ENCODE measurements at regions not wholly inside any gene's neighbourhood (a gene's known extent, or its start where the extent isn't known, plus 50 kb on each side); places are given as distances from the start of the nearest gene placed in this dataset.
A peak's percentile ranks its signal among the peaks of the same experiment; 100 is the strongest.

- no peak for DNase-seq
These were observed 326.3 kb upstream of the TSHZ2 start for GRCh38 chr20:52645822-52646221.

DNA sequence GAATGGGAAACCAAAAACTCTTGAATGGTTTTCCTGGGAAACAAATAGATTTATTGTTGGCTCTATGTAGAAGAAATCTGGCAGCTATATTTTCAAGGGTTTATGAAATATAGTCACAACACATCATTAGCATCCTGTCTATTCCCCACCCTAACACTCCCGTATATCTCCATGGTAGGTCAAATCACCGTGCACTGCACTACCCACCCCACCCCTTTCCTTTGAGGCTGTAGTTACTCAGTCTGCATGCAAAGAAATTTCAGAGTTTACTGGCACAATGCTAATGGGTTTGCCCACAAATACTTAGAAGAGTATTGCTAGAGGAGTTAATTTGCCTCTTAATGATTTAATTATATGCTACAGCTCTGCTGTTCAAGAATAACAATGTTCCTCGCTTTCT is 329.1 kb upstream of the TSHZ2 start:
- no peak for DNase-seq

DNA sequence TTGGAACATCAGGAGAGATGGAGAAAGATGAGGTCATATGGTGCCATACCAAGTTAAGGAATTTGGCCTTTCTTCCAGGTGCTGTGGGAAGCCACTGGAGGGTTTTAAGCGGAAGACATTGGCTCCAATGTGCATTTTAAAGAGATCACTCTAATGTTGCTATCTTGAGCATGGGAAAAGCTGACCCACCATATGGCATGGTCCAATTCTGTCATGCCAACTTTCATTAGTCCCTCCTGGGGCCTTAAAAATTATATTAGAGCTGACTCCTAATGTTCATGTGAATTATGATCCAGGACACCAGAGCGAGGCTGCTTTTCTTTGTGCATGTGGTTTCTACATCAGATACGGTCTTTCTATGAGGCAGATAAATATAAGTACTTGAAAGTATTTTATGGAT is 335.0 kb upstream of the TSHZ2 start:
- DNase-seq: no peak

GRCh38 chr20:52631469-52631868 is 340.7 kb upstream of the TSHZ2 start:
- no peak for DNase-seq

DNA sequence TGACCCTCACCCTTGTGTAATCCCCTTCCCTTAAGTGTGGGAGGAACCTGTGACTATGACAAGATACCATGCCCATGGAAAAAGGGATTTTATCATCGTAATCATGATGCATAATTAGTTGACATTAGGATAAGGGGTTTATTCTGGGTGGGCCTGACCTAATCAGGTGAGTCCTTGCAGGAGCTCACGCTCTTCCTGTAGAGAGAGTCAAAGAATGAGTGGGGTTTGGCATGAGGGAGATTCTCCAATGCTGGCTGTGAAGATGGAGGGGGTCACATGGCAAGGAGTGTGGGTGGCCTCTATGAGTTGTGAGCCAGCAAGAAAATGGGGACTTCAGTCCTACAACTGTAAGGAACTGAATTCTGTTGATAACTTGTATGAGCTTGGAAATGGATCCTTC is 342.0 kb upstream of the TSHZ2 start:
- DNase-seq: no peak

DNA sequence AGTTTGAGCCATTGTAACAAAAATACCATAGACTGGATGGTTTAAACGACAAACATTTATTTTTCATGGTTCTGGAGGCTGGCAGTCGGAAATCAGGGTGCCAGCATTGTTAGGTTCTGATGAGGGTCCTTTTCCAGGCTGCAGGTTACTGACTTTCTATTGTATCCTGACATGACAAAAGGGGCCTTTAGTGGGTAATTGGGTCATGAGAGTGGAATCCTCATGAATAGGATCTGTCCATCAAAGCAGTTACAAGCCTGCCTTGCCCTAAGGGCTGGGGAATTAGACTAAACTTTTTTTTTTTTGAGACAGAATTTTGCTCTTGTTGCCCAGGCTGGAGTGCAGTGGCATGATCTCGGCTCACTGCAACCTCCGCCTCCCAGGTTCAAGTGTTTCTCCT is 347.9 kb upstream of the TSHZ2 start:
- no peak for DNase-seq

DNA sequence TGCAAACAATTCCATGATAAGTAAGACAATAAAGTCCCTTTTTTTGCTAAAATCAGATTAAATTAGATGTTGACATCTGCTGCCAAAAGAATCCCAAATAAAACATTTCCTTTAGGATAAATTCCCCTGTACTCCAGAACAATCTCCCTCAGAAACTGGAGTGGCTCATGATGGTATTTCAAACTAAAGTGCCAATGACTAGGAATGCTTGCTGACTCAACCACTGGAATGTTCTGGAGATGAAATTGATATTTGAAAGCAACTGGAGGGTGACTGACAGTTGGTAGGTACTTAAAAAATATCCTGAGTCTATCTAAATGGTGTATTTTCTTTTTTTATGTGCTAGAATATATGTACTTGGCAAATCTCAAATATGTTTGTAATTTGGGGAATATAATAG is 350.1 kb upstream of the TSHZ2 start:
- DNase-seq: no peak

GRCh38 chr20:52621401-52621800 is 350.8 kb upstream of the TSHZ2 start:
- no peak for DNase-seq

- DNase-seq: no peak
These were observed 352.5 kb upstream of the TSHZ2 start for GRCh38 chr20:52619671-52620070.

DNA sequence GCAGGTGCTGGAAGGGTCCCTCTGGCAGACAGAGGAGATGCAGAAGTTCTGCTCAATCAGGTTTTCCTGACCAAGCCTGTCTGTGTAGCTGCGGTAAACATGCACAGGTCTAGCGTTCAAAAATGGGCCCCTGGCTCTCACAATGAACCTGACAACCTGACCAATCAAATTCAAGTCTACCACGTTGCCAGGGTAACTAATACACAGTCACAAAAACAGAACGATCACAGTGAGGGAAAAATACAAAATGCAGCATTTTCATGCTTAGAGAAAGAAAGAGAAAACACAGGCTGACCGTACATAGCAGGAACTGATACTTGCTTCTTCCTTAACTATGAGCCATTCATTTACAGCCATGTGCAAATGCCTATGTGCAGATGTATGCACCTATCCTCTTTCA is 353.1 kb upstream of the TSHZ2 start:
- peak in 8 of 51 donors; percentile 1 to 26 (median 4) for DNase-seq

GRCh38 chr20:52616629-52617028 is 355.5 kb upstream of the TSHZ2 start:
- peak in 1 of 51 donors; percentile 3 for DNase-seq

DNA sequence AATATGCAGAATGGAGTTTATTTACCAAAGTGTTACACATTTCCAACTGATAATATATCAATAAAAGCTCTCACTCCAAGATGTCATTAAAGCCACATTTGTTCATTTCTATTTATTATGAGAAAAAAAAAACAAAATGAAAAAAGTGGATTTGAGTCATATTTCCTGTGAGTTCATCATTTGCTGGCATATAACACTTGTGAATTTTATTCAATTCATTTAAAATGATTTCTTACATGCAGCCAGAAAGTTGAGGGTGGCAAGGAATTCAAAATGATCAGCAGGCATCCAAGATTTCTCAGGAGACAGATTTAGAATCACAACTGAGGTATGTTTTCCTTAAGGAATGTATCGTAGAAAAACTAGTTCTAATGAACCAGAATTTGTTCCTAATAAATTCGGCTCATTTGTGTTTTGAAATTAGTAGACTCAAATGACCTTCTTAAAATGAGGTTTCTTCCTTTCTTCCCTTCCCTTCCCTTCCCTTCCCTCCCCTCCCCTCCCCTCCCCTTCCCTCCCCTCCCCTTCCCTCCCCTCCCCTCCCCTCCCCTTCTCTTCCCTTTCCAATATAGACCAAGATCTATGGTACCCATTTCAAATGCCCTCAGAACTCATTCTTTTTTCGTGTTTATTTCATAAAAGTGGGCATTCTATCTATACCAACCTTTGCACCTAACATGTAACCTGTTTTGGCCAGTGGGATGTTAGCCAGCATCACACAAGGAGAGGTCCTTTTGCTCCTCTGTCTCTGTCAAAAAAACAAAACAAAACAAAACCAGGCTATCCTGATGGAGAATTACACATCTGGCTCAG is 357.9 kb upstream of the TSHZ2 start:
- no peak for DNase-seq

- no peak for DNase-seq
These were observed 360.0 kb upstream of the TSHZ2 start for GRCh38 chr20:52612046-52612632.

DNA sequence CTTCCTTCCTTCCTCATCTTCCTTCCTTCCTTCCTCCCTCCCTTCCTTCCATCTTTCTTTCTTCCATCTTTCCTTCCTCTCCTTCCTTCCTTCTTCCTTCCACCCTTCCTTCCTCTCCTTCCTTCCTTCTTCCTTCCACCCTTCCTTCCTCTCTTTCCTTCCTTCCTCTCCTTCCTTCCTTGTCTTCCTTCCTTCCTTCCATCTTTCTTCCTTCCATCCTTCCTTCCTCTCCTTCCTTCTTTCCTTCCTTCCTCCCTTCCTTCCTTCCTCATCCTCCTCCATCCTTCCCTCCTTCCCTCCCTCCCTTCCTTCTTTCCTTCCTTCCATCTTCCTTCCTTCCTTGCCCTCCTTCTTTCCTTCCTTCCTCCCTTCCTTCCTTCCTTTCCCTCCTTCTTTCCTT is 361.4 kb upstream of the TSHZ2 start:
- no peak for DNase-seq

DNA sequence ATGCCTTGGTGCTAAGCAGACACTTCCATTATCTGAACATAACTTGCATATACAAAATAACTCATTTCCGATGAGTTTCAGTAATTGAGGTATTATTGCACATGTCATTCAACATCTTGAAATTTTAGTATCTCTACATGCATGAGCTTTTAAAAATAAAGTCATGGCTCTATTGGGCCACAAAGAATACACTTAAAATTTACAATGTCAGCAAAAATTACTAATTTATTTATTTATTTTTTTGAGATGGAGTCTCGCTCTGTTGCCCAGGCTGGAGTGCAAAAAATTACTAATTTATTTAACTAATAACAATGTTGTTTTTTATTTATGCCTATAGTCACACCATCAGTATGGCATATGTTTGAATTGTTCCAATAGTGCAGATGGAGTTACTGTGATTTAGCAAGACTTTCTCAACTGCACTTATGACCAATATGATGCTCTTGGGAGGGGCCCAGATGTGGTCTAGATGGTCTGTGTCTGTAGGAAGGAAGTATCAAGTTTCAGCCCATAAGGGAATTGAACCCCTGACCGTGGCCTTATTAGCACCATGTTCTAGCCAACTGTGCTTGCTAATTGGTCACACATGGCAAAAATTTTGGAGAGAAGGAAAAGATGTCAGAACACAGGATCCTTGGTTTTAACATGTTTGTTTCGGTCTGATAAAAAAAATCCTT is 370.7 kb upstream of the TSHZ2 start:
- no peak for DNase-seq

DNA sequence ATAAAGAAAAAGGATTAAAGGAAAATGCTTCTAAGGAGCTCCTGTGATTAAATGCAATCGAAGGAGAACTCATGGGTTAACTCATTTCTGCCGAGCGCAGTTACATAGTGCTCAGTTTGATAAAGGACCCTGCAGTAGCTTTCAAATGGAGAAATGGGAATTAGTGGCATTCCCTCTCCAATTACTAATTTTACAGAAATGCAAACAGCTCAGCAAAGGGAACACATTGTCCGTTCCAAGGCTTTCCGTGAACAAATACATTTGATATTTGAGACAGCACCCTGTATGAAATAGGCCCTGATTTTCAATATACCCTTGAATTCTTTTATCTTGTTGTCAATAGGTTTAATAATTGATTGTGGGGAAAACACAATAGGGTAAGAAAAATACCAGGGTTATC is 375.9 kb upstream of the TSHZ2 start:
- no peak for DNase-seq

DNA sequence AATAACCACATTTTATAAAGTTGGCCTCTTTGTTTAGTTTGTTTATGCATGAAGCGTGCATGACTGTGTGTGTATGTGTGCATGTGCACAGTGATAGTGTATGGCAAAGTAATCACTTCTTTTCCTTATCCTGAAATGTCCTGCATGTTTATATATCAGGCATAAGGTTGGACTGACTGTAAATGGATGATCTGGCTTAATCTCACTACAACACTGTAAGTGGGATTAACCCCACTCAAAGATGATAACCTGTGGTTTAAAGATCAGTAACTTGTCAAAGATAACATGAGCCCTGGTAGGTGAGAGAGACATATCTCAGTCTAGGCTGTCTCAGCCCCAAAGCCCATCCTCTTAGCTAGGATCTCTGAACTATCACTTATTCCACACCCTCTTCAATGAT is 376.6 kb upstream of the TSHZ2 start:
- no peak for DNase-seq

- DNase-seq: no peak
These were observed 378.5 kb upstream of the TSHZ2 start for GRCh38 chr20:52593654-52594053.

- DNase-seq: no peak
These were observed 379.6 kb upstream of the TSHZ2 start for GRCh38 chr20:52592567-52592966.

- DNase-seq: no peak
These were observed 382.1 kb upstream of the TSHZ2 start for GRCh38 chr20:52590100-52590499.

DNA sequence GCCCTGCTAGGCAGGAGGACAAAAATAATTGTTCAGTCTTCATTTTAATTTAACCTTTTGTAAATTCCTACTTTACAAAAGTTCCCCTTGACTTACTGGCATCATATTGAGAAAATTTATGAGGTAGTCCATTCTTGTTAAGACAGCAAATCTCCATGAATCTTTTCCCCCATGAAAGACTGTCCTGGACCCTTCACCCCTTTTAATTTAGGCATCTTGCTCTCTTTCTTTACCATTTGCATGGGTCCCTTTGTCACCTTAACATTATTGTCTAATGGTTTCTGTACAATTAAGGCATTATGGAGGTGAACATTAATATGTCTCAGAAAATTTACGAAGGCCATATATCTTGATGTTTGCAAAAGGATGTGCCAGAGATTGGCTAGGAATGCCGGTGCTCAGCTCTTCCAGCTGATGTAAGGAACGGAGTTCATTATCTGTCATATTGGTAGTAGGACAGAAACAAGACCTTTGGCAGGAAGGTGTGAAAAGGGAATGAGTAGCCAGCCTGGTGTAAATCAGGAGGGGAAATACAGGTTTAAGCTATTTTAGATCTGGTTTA is 382.8 kb upstream of the TSHZ2 start:
- DNase-seq: no peak

- DNase-seq: no peak
These were observed 385.5 kb upstream of the TSHZ2 start for GRCh38 chr20:52586660-52587059.

GRCh38 chr20:52585333-52585732 is 386.8 kb upstream of the TSHZ2 start:
- no peak for DNase-seq
